ENCODE measurements at regions not wholly inside any gene's neighbourhood (a gene's known extent, or its start where the extent isn't known, plus 50 kb on each side); places are given as distances from the start of the nearest gene placed in this dataset.

- TF ChIP-seq POLR2A (IDR thresholded peaks at IDR 0.05), result no peak
- no peak for TF ChIP-seq CTCF (IDR thresholded peaks at IDR 0.05)
- TF ChIP-seq POLR2AphosphoS5 (IDR thresholded peaks at IDR 0.05), result no peak
These were observed 317.5 kb downstream of the PIK3R1 start for GRCh38 chr5:68533051-68533450.

All from gastroesophageal sphincter (tissue), 3 donors.